GM20000 (cell line): ENCODE measurements at regions not wholly inside any gene's neighbourhood (a gene's known extent, or its start where the extent isn't known, plus 50 kb on each side); places are given as distances from the start of the nearest gene placed in this dataset.

ENCODE experiments used
- DNase-seq: peaks from one replicate; pipeline ENCODE4 v3.0.0; 2012; ENCODE audit warnings: low spot score
- CTCF ChIP-seq: IDR thresholded peaks from 2 replicates; pipeline ENCODE4 v1.5.1; 2012; ENCODE audit warnings: mild to moderate bottlenecking, control low read depth; ENCODE audit errors: extremely low read depth, missing control alignments

- no peak for TF ChIP-seq CTCF
- DNase-seq: no peak
Observed at GRCh38 chr18:50461251-50461650, 86.4 kb downstream of the SKA1 start.

DNA sequence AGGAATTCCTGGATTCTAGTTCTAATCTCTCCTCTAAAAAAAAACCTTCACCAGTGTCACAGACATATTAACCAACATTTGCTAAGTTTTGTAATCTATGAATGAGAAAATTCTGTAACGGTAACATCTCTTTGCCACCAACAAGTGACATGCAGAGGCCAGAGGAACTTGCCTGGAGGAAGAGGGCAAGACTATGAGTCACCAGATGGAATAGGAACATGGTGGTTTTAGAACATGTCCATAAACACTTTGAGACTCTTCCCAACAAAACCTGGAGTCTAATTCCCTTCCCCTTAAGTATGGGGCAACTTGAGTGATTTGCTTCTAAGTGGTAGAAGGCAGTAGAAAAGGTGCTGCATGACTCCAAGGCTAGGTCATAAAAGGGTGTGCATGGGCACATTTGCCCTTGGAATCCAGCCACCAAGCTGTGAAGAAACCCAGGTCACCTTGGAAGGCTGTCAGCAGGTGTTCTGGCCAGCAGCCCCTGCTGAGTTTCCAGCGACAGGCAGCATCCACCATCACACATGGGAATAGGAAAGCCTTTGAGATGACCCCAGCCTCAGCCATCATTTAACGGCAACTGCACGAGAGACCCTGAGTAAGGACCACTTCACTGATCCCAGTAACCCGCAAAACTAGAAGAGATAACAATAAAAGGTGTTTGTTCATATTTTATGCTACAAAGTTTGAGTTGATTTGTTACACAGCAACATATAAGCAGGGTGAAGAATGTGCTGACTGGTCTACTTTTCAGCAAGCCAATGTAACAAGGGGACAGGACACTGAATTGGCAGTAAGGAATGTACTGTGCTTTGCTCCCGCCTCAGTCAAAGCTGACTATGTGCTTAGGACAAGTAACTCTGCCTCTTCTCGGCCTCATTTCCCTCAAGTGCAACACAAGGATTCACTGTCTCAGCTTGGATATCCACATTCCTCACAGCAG lies 90.6 kb downstream of the SKA1 start:
- TF ChIP-seq CTCF: no peak
- no peak for DNase-seq

GRCh38 chr18:50466634-50467033 lies 91.8 kb downstream of the SKA1 start:
- no peak for DNase-seq
- no peak for TF ChIP-seq CTCF

- no peak for TF ChIP-seq CTCF
- no peak for DNase-seq
Observed at GRCh38 chr18:50468807-50469206, 91.1 kb upstream of the MAPK4 start.

- DNase-seq: no peak
- no peak for TF ChIP-seq CTCF
Observed at GRCh38 chr18:50469380-50469781, 90.5 kb upstream of the MAPK4 start.

DNA sequence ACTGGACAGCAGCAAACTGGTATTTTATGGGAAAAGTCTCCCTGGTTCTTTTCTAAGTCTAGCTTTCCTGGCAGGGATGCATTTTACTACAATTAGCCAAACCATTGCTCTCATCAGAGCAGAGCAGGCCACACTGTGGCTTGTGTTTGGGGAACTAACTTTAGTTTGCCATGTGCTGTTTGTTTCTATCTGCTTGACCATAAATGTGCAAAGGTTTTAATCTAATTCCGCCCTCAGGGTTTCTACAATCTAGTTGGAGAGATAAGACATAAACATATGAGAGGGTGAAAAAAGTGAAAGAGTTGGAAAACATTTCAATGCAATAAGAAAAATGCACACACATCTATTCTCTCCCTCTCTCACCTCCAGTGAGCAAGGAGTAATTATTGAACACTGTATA lies 86.9 kb upstream of the MAPK4 start:
- no peak for TF ChIP-seq CTCF
- DNase-seq: no peak

GRCh38 chr18:50473881-50474280 lies 86.0 kb upstream of the MAPK4 start:
- no peak for DNase-seq
- no peak for TF ChIP-seq CTCF
